ENCODE measurements at regions not wholly inside any gene's neighbourhood (a gene's known extent, or its start where the extent isn't known, plus 50 kb on each side); places are given as distances from the start of the nearest gene placed in this dataset.

GRCh38 chr17:72332367-72332766, 211.5 kb downstream of the SOX9 start:
- H3K4me2 ChIP-seq (ENCODE audit: low read depth, low read length): peak overlapping the region; percentile 27; the same call in 1 of the 2 replicates
- H3K4me1 ChIP-seq (ENCODE audit: low read length): peaks cover 22% of the 10 kb centered on the region
- no peaks in the 10 kb centered on the region for H3K9me2 ChIP-seq (replicated peaks; ENCODE audit: insufficient read depth, low read length)
- peak overlapping the region; percentile 45 for H2AFZ ChIP-seq (ENCODE audit: low read length)
- H3K27ac ChIP-seq (ENCODE audit: low read length): peak overlapping the region; percentile 76
- no peak overlapping the region for H3K4me3 ChIP-seq (ENCODE audit: low read length)
- peak; percentile 78 for DNase-seq
- peak overlapping the region; percentile 19; the same call in 1 of the 2 replicates for H3K9ac ChIP-seq (ENCODE audit: low read length)
- H3K9me3 ChIP-seq (replicated peaks; ENCODE audit: insufficient read depth, low read length): no peaks in the 10 kb centered on the region
- H3F3A ChIP-seq (ENCODE audit: insufficient read depth, low read length): peaks cover 18% of the 10 kb centered on the region; the same call in 1 of the 2 replicates
- no peaks in the 10 kb centered on the region for H3K36me3 ChIP-seq (replicated peaks; ENCODE audit: insufficient read depth, low read length)
- H3K27me3 ChIP-seq (replicated peaks; ENCODE audit: insufficient read depth, low read length): no peaks in the 10 kb centered on the region
- TF ChIP-seq EZH2phosphoT487 (IDR thresholded peaks at IDR 0.05; ENCODE audit: low read length): no peak
- TF ChIP-seq, protein P1, sequence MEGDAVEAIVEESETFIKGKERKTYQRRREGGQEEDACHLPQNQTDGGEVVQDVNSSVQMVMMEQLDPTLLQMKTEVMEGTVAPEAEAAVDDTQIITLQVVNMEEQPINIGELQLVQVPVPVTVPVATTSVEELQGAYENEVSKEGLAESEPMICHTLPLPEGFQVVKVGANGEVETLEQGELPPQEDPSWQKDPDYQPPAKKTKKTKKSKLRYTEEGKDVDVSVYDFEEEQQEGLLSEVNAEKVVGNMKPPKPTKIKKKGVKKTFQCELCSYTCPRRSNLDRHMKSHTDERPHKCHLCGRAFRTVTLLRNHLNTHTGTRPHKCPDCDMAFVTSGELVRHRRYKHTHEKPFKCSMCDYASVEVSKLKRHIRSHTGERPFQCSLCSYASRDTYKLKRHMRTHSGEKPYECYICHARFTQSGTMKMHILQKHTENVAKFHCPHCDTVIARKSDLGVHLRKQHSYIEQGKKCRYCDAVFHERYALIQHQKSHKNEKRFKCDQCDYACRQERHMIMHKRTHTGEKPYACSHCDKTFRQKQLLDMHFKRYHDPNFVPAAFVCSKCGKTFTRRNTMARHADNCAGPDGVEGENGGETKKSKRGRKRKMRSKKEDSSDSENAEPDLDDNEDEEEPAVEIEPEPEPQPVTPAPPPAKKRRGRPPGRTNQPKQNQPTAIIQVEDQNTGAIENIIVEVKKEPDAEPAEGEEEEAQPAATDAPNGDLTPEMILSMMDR (IDR thresholded peaks at IDR 0.05; ENCODE audit: low read length): no peak
- no peak for TF ChIP-seq EZH2 (optimal IDR thresholded peaks at IDR 0.05; ENCODE audit: low read depth, low read length)
- no peaks in the 10 kb centered on the region for H4K20me1 ChIP-seq (ENCODE audit: insufficient read depth, low read length)
- no peaks in the 10 kb centered on the region for H3K79me2 ChIP-seq (ENCODE audit: low read length)

DNA sequence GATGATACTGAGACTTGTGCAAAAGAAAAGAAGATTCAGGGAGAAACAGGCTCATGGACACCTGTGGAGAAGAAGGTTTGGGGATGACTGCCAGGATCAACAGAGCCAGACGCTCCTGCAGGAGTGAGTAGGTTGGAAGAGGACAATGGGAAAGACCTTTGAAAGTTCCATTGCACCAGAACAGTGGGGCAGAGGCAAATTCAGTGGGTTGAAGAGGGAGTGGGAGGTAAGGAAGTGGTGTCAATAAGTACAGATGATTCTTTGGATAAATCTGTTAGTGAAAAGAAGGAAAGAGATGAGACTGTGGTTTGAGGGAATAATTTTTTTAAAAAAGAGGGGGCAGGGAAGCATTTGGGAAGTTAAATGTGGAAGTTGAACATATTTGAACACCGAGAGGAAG, 212.8 kb downstream of the SOX9 start:
- H3K9me2 ChIP-seq (replicated peaks; ENCODE audit: insufficient read depth, low read length): no peaks in the 10 kb centered on the region
- peaks cover 16% of the 10 kb centered on the region for H3K4me1 ChIP-seq (ENCODE audit: low read length)
- no peak for DNase-seq
- no peak overlapping the region for H3K27ac ChIP-seq (ENCODE audit: low read length)
- no peak overlapping the region for H3K4me2 ChIP-seq (ENCODE audit: low read depth, low read length)
- H3F3A ChIP-seq (ENCODE audit: insufficient read depth, low read length): peaks cover 11% of the 10 kb centered on the region; the same call in 1 of the 2 replicates
- H3K36me3 ChIP-seq (replicated peaks; ENCODE audit: insufficient read depth, low read length): no peaks in the 10 kb centered on the region
- no peak overlapping the region for H2AFZ ChIP-seq (ENCODE audit: low read length)
- H3K79me2 ChIP-seq (ENCODE audit: low read length): no peaks in the 10 kb centered on the region
- H3K27me3 ChIP-seq (replicated peaks; ENCODE audit: insufficient read depth, low read length): no peaks in the 10 kb centered on the region
- no peaks in the 10 kb centered on the region for H4K20me1 ChIP-seq (ENCODE audit: insufficient read depth, low read length)
- no peak overlapping the region for H3K4me3 ChIP-seq (ENCODE audit: low read length)
- no peaks in the 10 kb centered on the region for H3K9me3 ChIP-seq (replicated peaks; ENCODE audit: insufficient read depth, low read length)
- TF ChIP-seq EZH2 (optimal IDR thresholded peaks at IDR 0.05; ENCODE audit: low read depth, low read length): no peak
- no peak for TF ChIP-seq EZH2phosphoT487 (IDR thresholded peaks at IDR 0.05; ENCODE audit: low read length)
- TF ChIP-seq, protein P1 (IDR thresholded peaks at IDR 0.05; ENCODE audit: low read length): no peak
- no peak overlapping the region for H3K9ac ChIP-seq (ENCODE audit: low read length)

GRCh38 chr17:72334205-72334604, 213.4 kb downstream of the SOX9 start:
- no peaks in the 10 kb centered on the region for H4K20me1 ChIP-seq (ENCODE audit: insufficient read depth, low read length)
- no peak overlapping the region for H3K4me3 ChIP-seq (ENCODE audit: low read length)
- no peak overlapping the region for H3K9ac ChIP-seq (ENCODE audit: low read length)
- H3K36me3 ChIP-seq (replicated peaks; ENCODE audit: insufficient read depth, low read length): no peaks in the 10 kb centered on the region
- no peaks in the 10 kb centered on the region for H3K79me2 ChIP-seq (ENCODE audit: low read length)
- no peak for DNase-seq
- H3K9me2 ChIP-seq (replicated peaks; ENCODE audit: insufficient read depth, low read length): no peaks in the 10 kb centered on the region
- H3F3A ChIP-seq (ENCODE audit: insufficient read depth, low read length): peaks cover 11% of the 10 kb centered on the region; the same call in 1 of the 2 replicates
- no peak for TF ChIP-seq EZH2 (optimal IDR thresholded peaks at IDR 0.05; ENCODE audit: low read depth, low read length)
- TF ChIP-seq, protein P1 (IDR thresholded peaks at IDR 0.05; ENCODE audit: low read length): no peak
- TF ChIP-seq EZH2phosphoT487 (IDR thresholded peaks at IDR 0.05; ENCODE audit: low read length): no peak
- H3K27me3 ChIP-seq (replicated peaks; ENCODE audit: insufficient read depth, low read length): no peaks in the 10 kb centered on the region
- no peaks in the 10 kb centered on the region for H3K9me3 ChIP-seq (replicated peaks; ENCODE audit: insufficient read depth, low read length)
- H2AFZ ChIP-seq (ENCODE audit: low read length): no peak overlapping the region
- no peak overlapping the region for H3K27ac ChIP-seq (ENCODE audit: low read length)
- H3K4me1 ChIP-seq (ENCODE audit: low read length): peaks cover 10% of the 10 kb centered on the region
- no peak overlapping the region for H3K4me2 ChIP-seq (ENCODE audit: low read depth, low read length)
